LNCaP clone FGC (cell line): ENCODE measurements at regions not wholly inside any gene's neighbourhood (a gene's known extent, or its start where the extent isn't known, plus 50 kb on each side); places are given as distances from the start of the nearest gene placed in this dataset.
A peak's percentile ranks its signal among the peaks of the same experiment; 100 is the strongest.

Experiments
- DNase-seq: peaks from one replicate; pipeline ENCODE4 v3.0.0-alpha.2; 2011; ENCODE audit warnings: low read depth
- H3K4me3 ChIP-seq: 2 replicates; pipeline ENCODE4 v1.5.1; 2011; ENCODE audit warnings: mild to moderate bottlenecking, low read depth, low read length, control low read depth
- TF ChIP-seq, protein P1 (sequence below): IDR thresholded peaks from 2 replicates; pipeline ENCODE4 v1.5.1; 2012; ENCODE audit warnings: mild to moderate bottlenecking; ENCODE audit not compliant: control insufficient read depth, insufficient read depth; ENCODE audit errors: extremely low read depth

DNA sequence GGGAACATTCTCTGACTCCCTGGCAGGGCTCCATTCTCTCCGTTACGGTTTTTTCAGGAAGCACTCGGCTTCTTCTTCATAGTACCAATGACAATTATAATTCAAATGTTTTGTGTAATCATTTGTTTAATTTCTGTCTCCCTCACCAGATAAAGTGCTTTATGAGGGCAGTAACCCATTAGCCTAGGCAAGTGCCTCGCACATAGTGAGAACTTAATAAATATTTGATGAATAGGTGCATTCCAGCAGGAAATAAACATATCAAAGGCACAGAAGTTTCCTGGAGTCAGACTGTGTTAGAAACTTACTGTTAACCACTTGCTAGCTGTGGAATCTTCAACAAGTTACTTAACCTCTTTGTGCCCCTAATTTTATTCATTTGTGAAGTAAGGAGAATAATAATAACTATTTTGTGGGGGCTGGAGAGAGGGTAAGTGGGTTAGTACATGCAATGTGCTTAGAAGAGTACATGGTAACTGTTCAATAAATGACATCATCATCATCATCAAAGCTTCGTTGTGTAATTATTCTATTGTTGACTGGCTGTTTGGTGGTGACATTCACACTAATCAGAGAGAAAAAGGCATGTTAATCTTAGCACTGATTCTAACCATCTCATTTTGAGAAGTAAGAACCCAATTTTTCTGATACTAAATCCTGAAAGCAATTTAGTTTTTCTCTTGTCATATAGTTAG lies 352.3 kb downstream of the INSIG2 start:
- no peak for DNase-seq
- no peak overlapping the region for H3K4me3 ChIP-seq
- TF ChIP-seq, protein P1, sequence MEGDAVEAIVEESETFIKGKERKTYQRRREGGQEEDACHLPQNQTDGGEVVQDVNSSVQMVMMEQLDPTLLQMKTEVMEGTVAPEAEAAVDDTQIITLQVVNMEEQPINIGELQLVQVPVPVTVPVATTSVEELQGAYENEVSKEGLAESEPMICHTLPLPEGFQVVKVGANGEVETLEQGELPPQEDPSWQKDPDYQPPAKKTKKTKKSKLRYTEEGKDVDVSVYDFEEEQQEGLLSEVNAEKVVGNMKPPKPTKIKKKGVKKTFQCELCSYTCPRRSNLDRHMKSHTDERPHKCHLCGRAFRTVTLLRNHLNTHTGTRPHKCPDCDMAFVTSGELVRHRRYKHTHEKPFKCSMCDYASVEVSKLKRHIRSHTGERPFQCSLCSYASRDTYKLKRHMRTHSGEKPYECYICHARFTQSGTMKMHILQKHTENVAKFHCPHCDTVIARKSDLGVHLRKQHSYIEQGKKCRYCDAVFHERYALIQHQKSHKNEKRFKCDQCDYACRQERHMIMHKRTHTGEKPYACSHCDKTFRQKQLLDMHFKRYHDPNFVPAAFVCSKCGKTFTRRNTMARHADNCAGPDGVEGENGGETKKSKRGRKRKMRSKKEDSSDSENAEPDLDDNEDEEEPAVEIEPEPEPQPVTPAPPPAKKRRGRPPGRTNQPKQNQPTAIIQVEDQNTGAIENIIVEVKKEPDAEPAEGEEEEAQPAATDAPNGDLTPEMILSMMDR = no peak

DNA sequence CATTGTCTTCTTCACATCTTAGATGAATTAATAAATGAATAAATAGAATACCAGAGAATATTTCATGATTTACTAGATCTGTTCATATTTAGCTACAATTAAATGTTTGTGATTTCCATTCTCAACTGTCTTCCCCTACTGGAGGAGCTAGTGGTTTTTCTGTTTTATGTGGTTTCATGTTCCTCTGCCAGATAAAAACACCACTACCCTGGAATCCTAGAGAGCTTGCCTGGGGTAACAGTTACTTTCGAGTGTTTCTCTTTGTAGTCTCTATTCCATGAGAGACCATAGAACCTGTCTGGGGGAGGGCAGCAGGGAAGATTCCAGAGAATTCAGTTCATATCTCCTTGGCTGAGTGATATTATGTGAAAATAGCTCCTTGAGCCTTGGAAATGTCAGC lies 349.2 kb downstream of the INSIG2 start:
- DNase-seq = no peak
- TF ChIP-seq, protein P1 = no peak
- H3K4me3 ChIP-seq = no peak overlapping the region

DNA sequence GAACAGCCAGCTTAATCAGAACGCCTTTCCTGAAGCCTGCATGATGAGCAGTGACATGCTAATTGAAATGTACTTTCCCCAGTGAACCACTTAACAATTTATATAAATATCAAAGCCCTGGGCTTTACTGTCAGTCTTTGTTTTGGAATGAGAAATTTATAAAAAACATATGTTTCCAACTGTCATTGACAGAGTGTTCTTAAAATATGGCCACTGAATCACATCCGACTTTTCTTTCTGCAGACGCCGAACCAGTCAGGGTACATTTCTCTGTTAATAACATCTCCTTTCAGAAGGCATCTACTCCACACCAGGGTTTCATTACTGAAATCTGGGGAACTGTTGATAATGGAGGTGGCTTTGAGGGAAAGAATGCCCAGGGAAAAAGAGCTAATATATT lies 343.7 kb downstream of the INSIG2 start:
- DNase-seq = no peak
- H3K4me3 ChIP-seq = no peak overlapping the region
- TF ChIP-seq, protein P1 = no peak

DNA sequence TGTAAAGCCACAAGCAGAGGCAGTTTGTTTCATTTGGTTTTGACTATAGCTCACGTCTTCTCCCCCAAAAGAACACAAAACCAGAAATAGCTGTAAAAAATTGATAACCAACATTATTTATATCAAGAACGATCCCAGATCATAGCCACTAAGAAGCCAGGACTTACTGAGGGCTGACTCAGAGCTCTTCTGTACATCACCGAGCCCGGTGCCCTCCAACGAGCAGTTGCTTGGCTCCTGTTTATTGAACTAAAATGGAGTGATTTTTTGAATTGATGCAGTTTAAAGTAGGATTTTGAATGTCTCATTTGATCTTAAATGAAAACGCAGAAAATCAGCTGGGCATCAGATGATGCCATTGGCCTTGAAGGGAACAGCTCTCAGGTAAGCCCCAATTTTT lies 343.3 kb downstream of the INSIG2 start:
- DNase-seq = no peak
- H3K4me3 ChIP-seq = no peak overlapping the region
- TF ChIP-seq, protein P1 = no peak

DNA sequence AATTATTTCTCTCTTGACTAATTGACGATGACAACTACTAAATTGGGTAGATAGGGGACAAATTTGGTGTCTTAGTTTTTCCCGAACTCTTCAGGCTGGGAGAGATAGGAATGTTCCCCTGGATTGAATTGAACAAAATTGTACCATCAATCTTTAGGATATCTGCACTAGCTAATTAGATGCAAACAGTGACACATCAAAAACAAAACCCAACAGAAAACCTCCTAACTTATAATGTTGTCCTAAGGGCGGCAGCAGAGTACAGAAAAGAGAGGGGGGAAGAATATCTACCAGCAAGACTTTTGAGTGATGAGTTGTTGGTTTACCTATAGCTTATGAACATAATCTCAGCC lies 342.9 kb downstream of the INSIG2 start:
- DNase-seq = no peak
- TF ChIP-seq, protein P1 = peak; percentile 26; the same call in 1 of the 2 replicates
- no peak overlapping the region for H3K4me3 ChIP-seq

DNA sequence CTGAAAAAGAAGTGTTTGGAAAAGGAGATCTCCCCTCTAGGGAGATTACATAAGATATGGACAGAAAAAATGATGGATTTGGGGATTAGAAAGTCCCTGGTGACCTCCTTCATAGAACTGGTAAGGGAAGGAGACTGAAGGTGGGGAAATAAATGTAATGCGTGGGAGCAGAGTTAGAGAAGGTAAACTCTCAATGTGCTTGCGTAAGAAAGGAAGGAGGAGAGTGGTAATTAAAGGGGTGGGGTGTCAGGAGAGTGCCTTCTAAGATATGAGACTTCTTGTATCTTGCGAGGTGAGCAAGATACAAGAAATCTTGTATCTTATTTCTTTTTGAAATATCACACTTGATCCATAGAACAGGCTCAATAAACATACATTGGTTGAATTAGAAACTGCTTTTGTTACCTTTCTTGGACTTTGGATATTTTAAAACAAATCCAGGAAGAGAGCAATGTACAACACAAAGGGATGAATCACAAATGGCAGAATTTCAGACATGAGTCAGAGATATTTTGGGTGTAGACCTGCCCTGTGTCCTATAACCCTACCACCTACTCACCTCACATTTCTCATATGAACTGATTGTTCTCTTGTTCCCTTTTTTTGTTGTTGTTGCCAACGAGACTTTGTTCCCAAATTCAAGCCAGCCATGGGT lies 342.4 kb downstream of the INSIG2 start:
- TF ChIP-seq, protein P1 = no peak

DNA sequence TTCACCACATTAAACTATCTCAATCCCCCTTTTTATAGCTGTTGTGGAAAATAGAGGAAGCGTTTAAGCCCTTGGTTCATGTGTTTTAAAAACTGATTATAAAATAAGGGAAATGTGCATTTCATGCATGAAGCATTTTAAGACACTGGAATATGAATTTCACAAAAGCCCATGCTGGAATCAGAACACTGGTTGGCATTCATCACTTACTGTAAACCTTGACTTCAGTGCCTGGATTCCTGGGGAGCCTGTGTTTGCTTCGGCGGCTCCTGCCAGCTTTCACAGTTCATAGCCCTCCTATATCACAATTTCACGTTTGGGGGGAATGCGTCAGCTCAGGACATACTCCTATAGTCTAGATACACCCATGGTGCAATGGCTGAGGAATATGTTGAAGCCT lies 336.9 kb downstream of the INSIG2 start:
- TF ChIP-seq, protein P1 = no peak
- H3K4me3 ChIP-seq = no peak overlapping the region
- DNase-seq = no peak

More for the DNA sequence above, 342.4 kb downstream of the INSIG2 start:
- DNase-seq = no peak
- H3K4me3 ChIP-seq = no peak overlapping the region
